GM19372 (cell line): ENCODE measurements at regions not wholly inside any gene's neighbourhood (a gene's known extent, or its start where the extent isn't known, plus 50 kb on each side); places are given as distances from the start of the nearest gene placed in this dataset.

Experiments used
- ATAC-seq: cut with Tn5 transposase; IDR thresholded peaks from one replicate; pipeline ENCODE4 v1.9.1; 2021; ENCODE audit warnings: mild to moderate bottlenecking, low read depth, moderate library complexity; ENCODE audit not compliant: unreplicated experiment

DNA sequence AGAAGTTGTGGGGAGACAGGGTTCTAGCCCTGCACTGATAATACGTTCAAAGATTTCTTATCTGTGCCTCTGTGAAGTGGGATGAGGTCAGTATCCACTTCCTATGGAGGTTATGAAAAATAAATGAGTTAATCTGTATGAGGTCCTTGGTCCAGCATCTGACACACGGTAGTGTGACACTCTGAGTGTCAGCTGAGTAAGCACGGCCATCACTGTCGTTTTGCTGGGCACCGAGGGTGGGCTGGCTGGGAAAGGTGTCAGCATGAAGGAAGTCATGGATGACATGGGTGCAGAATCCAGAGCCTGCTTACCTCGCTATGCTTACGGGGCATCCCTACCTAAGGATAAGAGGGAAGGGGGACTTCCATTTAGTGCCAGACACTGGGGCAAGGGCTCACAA is 150.3 kb downstream of the INHBB start:
- no peak for ATAC-seq

DNA sequence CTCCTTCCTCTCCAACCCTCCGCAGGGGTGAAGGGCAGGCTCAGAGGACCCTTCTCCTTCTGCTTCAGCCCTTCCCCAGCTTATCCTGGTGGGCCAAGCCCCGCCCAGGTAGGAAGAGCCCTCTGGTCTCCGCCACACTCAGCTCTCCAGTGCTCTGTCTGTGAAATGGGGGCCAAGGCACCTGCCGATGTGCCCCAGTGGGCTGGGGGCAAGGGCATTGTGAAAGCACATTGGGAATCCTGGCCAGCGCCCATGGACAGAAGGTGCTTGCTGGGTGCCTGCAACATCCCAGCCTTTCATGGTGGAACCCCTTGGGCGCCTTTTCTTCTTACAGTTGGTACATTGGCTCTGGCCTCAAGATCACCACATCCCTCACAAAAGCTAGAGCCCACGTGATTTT is 150.8 kb downstream of the INHBB start:
- no peak for ATAC-seq

DNA sequence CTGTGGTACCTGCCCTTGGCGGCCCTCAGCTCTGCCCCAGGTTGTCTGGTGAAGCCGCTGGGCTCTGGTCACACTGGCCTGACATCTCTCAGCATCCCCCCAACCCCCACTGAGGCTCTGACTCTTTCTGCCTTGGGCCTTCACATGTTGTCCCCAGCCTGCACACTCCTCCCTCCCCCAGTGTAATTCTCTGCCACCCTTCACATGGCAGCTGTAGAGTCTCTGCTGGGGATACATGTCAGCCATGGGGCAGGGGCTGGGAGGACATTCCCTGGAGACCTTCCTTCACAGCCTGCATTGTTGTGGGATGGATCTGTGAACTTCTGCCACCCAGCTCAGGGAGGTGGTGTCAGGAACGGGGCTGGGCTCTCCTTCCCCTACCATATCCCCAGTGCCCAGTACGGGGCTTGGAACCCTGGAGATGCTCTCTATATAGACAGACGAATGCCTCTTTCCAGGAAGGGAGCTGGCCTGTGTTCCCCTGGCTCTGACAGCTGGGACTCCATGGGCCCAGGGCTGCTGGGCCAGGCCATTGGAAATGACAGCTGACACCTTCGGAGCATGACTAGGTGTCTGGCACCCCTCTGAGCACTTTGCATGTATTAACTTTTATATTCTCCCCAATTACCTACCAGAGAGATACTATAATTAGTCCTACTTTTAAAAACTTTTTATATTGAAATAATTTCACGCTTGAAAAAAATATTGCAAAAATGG is 151.5 kb downstream of the INHBB start:
- ATAC-seq = no peak

DNA sequence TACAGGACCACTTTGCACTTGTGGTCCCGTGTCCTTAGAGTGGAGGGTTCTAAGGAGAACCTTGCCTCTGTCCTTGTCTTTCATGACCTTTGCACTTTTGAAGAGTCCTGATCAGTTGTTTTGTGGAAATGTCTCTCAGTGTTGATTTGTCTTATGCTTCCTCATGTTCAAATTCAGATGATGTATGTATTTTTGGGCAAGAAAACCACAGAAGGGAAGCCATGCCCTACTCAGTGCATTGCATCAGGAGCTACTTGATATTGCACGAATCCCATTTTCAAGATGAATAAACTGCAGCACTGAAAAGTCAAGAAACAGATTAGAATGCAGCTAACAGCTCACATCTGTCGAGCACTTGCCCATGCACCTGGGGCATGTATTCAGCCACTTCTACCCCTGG is 152.2 kb downstream of the INHBB start:
- ATAC-seq = no peak

DNA sequence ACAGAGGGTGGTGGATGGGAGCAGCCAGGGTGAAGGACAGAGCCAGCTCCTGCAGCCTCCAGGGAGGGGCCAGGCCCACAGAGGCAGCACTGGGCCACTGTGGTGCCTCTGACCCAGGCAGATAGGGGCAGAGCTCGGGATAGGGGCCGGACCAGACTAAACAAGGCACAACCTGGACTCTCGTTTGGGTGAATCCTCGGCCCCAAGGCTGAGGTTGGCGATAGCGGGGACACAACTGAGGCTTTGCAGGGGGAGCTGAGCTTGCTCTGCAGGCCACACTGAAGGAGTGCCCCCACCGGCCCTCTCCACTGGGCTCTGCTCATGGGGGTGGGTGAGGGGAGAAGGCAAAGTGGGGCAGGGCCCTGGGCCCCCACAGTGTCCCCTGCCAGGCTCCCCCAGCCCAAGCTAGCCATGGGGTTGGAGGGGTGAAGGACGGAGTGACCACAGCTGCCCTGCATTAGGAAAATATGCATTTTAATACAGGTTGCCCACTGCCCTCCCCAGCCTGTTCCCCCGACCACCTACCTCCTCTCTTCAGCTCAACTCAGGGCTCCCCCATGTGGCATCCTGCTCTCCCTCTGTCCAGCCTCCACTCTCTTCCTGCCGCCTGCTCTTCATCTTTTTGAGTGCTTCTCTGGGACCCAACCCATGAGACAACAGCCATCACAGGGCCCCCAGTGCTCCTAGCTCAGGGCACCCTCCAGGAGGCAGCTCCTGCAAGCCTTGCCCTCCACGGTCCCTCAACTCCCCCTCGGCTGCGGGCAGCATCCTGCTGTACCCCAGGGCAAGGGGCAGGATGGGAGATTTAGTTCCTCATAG is 152.8 kb downstream of the INHBB start:
- no peak for ATAC-seq

DNA sequence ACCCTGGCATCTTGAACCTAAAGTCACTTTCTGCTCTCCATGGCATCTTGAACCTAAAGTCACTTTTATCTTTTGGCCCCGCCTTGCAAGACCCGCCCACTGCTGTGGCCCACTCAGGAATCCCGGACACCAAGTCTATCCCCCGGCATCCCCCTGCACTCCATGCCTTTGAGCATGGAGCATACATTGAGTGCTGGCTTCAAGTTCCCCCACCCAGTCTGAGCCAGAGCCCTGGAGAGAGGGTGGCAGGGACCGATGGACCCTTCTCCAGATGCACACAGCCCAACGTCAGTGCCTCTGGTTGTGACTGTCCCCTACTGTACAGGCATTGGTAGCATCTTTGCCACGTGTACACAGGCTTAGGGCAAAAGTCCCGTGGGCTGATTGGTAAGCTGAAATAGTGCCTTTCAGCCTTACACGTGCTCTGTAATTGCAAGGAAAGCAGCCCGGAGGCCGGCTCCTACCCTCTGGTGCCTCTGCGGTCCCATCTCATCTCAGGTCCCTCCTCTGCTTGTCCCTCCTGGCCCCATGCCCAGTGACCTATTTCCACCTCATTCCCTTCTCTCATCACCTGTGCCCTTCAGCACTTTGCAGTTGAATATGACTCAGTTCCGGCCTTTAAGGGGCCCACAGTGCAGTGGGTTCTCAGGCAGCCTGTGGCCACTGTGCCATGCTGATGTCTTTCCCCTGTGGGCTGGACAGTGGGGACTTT is 154.0 kb downstream of the INHBB start:
- no peak for ATAC-seq

DNA sequence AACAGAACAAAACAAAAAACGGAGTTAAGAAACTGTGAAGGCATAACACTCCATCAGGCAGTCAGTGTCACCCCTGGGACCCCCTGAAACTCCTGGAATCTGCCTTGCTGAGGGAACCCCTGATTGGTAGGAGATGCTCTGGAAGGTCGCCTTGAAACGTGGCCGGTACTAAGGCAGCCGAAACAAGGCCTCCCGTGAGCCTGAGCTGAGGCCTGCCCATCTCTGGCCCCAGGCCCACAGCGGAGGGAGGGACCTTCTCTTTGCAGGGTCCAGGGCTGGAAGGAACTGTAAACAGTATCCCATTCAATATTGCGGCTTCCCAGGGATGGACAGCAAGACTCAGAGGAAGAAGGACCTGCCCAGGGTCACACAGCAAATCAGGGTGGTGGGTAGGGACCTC is 155.7 kb downstream of the INHBB start:
- ATAC-seq = no peak

DNA sequence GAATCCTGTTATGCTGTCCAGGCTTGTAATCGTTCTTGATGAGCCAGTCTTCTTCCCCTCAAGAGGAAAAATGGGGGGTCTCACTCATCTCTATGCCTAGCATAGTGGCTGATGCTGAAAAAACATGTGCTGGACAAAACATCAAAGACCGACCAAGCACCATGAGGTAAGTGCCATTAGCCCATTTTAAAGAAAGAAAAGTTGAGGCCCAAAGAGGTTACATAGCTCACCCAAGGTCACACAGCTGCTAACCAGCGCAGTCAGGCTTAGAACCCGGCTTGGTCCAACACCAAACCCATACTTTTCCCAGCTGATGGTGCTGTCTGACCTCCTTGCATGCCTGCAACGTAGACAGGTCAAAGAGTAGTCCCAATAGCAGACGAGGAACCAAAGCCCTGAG is 156.4 kb downstream of the INHBB start:
- ATAC-seq = no peak

DNA sequence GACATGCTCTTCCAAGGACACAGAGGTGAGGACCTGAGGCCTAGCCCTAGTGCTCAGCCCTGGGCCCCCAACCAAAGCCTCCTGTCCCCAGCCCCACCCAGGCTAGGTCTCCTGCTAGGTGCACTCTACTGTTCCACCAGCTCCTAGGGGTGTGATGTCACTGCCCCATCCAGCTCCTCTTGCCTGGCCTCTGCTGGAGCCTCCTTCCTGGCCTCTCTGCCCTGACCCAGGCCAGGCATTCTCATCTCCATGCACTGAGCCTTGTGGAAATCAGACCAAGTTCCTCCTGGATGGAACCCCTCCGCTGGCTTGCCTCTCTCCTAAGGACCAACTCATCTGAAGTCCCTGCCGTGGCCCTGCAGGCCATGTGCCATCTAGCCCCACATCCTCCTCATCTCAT is 156.8 kb downstream of the INHBB start:
- ATAC-seq = no peak

DNA sequence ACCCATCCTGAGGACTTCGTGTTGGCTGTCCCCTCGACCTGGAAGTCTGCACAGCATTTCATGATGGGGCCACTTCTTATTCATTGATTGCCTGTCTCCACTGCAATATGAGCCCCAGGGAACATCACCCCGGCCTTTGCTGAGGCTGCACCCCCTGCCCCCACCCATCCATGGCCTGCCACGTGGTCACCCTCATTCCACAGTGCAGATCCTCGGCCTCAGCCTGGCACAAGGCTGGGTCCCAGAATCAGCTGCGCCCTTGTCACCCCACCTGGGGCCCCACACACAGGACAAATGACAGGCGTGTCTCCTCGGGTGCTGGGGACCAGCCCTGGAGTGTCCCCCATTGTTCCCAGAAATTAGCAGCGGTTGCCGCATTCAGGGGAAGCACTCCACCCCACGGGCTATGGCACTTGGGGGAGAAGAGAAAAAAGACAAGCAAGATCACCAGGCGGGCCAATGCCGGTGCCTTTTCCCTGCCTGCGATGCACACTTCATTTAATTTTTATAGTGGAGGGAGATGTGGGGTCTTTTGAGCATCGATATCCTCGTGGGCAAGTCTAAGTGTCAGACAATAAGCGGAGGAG is 157.4 kb downstream of the INHBB start:
- no peak for ATAC-seq

DNA sequence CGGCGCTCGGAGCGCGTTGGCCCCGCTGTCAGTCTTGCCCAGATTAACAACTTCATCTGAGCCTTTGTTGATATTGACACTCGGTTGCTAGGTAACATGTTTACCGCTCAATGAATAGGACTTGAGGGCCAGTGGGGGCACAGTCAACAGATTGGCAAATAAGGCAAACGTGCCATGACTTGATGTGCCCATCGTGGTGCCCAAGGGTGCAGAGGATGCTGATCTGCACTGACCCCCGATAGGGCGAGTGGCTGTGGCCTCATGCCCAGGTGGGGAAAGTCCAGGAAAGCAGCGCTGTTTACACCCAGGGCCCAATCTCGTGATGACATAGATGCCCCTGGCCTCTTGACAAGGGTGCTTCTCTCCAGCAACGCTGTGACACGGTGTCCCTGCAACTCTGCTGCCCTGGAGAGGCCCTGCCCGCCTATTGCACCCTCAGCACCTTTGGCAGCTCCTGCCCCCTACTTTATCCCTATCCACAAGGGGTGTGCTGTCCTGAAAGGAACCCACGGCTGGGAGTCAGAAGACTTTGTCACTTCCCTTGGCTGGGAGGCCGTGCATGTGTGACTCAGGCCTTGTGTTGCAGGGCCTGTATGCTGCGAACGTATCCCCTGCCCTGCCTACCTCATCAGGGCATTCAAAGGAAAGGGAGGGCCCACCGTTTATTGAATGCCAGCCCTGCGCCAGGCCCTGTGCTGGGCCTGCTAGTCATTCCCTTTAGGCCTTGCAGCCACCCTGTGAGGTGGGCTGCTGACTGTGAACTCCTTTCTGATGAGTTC is 158.0 kb downstream of the INHBB start:
- ATAC-seq = no peak

DNA sequence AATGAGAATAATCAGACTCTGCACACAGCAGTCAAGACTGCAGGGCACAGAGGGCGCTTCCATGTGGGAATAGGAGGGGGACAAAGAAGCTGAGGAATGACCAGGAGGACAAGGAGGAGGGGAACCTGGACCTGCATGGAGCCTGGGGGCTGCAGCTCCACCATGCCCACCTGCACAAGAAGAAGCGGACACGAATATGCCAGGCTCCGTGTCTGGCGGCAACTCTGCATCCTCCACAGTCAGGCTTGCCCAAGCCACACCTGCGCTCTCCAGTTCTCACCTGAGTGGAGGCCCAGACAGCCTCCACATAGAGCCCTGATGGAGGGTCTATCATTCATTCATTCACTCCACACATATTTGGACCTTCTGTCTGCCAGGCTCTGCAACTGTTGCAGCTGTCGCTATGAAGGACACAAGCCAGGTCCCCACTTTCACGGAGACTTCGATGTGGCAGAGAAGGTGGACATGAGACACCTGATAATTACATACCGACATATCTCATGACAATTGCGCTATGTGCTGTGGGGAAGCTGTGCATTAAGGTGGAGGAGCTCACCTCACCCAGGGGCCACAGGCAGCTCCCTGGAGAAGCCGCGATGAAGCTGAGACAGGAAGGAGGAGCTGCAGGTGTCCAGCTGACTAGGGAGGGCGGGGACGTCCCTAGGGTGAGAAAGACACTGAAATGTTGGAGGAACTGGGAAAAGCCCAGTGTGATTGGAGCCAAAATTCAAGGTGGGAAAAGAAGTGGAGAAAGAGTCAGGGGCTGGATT is 159.2 kb downstream of the INHBB start:
- ATAC-seq = no peak

DNA sequence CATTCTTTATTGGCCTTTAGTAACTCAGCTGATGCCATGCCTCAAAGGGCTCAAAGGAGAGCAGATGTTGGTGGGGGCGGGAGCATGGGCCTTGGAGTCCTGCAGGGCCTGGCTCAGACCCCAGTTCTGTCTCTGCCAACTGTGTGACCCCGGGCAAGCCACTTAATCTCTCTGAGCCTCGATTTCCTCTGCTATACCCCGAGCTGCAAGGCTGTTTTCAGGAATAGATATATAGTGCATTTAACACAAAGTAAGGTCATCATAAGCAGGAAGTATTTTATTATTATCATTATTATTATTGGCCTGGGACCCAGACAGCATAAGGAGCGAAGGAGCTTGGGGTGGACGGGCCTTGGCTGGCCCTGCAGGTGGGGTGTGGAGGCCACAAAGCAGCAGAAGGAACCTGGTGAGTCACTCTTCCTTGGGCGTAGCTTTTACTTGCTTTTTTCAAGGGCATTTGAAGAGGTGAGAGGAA is 162.7 kb downstream of the INHBB start:
- ATAC-seq = no peak

DNA sequence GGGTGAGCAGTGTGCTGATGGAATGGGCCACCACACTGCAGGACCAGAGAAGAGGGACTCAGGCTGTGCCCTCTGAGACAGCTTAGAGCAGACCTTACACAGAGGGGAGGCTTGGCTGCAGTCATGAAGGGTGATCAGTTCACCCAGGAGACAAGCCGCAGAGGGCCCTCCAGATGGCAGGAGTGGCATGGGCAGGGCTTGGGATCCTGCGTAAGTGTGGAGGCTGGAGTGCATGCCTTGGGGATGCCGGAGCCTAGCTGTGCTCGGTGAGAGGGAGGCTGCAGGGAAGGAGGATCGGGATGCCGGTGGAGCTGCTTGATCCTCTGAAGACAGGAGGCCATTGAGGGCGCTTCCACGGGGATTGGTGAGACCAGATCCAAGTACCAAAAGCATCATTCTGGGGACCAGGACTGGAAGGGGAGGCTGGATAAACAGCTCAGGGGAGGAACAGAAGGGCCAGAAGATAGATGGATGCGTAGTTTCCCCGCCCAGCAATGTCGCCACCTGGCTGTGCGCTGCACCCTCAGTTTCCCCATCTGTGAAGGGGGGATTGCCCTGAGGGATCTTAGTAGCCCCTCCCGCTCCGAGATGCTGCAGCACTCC is 163.4 kb downstream of the INHBB start:
- ATAC-seq = no peak

DNA sequence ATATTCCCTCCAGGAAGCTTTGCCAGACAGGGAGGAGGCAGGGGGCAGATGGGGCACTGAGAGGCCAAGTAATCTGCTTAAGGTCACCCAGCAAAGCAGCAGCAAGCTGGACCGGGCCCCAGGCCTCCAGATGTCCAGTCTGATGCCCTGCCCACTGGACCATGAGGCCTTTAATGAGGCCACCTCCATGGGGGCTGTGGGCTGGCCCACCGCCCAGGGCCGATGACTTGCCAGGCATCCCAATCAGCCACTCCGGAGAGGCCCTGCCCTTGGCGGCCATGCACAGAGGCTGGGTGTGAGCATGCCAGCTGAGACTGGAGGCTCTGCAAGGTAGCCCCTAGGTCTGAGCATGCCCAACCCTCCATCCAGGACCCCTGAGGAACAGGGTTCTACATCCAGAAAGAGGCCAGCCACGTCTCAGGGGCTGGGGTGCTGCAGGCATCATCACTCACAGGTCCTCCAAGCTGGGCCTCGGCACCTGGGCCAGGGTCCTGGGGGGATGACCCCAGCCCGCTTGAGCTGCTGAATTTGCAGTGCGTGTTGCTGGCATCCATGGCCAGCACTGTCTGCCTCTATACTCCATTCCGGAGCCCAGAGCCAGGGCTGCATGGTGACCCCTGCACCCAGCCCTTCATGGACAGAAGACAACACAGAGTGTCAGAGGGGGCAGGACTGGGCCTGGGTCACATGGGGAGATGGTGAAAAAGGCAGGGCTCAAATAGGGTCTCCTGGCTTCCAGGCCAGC is 164.2 kb downstream of the INHBB start:
- no peak for ATAC-seq

DNA sequence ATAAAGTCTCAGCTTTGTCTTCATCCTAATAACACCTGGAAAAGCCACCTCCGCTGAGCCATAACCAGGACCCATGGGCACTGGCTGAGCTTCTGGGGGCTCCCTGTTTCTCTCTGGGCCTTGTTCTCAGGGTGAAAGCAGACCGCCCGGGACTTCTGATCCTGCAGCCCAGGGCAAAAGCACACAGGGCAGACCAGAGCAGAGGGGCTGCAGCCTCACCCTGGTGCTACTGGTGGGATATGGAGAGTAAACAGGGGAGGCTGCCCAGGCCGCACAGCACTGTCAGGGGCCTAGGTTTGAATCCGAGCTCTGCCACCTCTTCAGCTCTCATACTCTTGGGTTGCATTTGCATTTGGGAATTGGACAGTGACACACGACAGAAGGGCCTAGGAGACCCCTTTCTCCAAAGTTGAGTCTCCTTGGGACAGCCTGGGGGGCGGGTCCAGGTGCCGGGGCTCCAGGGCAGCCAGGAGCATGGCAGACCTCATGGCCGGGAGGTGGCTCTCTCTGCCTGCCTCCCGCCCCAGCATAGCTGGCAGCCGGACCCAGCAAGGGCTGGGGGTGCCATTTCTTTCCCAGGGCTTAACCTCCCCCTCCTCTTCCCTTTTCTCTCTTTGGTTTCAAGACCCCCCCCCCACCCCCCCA is 164.9 kb downstream of the INHBB start:
- no peak for ATAC-seq

DNA sequence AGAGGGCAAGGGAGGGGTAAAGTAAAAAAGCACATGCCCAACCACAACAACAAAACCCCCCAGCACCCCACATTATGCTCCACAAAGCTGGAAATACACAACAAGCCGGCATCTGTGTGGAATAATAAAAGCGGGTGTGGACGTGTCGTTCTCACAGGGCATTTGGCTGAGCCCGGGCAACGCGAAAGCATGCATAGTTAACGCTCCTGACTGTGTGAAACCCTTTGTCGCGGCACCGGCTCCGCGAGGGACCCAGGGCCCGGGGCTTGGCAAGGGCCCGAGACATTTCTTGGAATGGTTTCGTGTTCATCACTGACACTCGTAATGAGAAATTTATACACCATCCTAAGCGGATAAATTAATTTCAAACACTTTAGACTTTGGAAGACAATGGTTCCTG is 165.6 kb downstream of the INHBB start:
- ATAC-seq = no peak
